ENCODE measurements at regions not wholly inside any gene's neighbourhood (a gene's known extent, or its start where the extent isn't known, plus 50 kb on each side); places are given as distances from the start of the nearest gene placed in this dataset.

GRCh38 chr7:70846208-70846607 lies 285.7 kb upstream of the GALNT17 start:
- DNase-seq (ENCODE audit: low read depth, low spot score): no peak
- no peak overlapping the region for H3K4me3 ChIP-seq (ENCODE audit: low read depth, low read length)
- TF ChIP-seq CTCF (IDR thresholded peaks at IDR 0.05; ENCODE audit: low read depth, low read length): no peak
- in situ Hi-C loops (cut with HindIII; ENCODE audit: low sequenced_read_pairs): no loop called here

DNA sequence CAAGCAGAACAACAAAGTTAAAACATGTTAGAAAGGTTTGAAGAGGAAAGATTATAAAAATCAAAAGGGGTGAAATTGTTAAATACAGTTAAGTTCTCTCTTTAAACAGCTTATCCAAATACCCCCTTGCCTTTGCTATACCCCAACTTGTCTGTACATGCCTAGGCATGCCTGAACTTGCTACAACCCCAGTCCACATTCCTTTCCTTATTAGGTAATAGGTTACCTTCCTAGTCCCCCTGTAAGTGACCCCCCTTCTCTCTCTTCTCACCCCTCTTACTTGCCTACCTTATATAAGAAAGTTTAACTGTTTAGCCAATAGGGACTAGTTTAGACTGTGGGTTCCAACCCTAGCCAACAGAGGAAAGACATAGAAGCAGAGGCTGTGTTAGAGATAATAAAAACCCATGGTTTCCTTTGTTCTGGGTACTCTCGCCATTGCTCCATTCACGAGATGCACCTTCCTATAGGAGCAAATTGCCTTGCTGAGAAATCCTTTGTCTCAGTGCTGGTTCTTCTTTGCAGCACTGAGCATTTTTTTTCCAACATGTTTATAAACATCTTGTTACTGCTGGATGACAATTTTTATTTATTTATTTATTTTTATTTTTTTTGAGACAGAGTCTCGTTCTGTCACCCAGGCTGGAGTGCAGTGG lies 282.2 kb upstream of the GALNT17 start:
- in situ Hi-C loops (cut with HindIII; ENCODE audit: low sequenced_read_pairs): no loop called here
- H3K4me3 ChIP-seq (ENCODE audit: low read depth, low read length): no peak overlapping the region
- no peak for TF ChIP-seq CTCF (IDR thresholded peaks at IDR 0.05; ENCODE audit: low read depth, low read length)
- no peak for DNase-seq (ENCODE audit: low read depth, low spot score)

DNA sequence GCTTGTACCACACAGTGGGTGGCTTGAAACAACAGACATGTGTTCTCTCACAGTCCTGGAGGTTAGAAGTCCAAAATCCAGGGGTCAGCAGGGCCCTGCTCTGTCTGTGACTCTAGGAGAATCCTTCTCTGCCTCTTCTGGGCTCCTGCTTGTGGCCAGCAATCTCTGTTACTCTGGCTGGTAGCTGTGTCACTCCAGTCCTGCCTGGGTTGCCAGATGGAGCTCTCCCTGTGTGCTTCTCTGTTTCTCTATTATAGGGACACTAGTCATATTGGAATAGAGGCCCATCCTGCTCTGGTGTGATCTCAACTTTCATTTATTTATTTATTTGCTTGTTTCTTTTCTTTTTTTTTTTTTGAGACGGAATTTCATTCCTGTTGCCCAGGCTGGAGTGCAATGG lies 276.6 kb upstream of the GALNT17 start:
- no peak for DNase-seq (ENCODE audit: low read depth, low spot score)
- no peak for TF ChIP-seq CTCF (IDR thresholded peaks at IDR 0.05; ENCODE audit: low read depth, low read length)
- in situ Hi-C loops (cut with HindIII; ENCODE audit: low sequenced_read_pairs): no loop called here
- H3K4me3 ChIP-seq (ENCODE audit: low read depth, low read length): no peak overlapping the region

DNA sequence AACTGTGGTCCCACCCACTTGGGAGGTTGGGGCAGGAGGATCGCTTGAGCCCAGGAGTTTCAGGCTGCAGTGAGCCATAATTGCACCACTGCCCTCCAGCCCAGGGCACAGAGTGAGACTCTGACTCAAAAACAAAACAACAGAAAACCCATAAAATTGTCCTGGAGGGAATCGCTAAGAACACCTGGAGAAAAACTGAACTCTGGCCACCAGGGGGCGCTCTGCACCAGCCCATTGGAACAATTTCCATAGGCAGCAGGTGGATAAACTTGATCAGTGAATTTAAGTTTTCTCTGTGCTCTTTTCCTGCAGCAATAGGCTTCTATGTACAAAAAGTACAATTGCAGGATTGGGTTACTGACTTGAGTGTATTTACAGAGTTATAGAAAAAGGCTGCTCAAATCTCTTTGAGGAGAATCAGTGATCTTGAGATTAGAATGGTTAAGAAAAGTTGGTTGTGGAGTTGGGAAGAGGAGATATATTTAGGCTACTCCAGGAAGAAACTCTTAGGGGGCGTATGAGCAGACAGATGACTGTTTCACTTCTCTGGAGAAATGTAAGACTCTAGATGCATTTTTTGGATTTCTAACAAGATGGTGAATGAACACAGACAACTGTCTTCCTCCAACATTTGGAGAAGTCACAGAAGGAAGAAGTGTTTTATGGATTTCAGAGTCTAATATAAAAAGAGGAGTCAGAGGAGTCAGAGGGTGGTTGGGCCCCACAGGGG lies 274.9 kb upstream of the GALNT17 start:
- TF ChIP-seq CTCF (IDR thresholded peaks at IDR 0.05; ENCODE audit: low read depth, low read length): peak; percentile 78
- in situ Hi-C loops (cut with HindIII; ENCODE audit: low sequenced_read_pairs): no loop called here
- DNase-seq (ENCODE audit: low read depth, low spot score): peak; percentile 64
- H3K4me3 ChIP-seq (ENCODE audit: low read depth, low read length): no peak overlapping the region

DNA sequence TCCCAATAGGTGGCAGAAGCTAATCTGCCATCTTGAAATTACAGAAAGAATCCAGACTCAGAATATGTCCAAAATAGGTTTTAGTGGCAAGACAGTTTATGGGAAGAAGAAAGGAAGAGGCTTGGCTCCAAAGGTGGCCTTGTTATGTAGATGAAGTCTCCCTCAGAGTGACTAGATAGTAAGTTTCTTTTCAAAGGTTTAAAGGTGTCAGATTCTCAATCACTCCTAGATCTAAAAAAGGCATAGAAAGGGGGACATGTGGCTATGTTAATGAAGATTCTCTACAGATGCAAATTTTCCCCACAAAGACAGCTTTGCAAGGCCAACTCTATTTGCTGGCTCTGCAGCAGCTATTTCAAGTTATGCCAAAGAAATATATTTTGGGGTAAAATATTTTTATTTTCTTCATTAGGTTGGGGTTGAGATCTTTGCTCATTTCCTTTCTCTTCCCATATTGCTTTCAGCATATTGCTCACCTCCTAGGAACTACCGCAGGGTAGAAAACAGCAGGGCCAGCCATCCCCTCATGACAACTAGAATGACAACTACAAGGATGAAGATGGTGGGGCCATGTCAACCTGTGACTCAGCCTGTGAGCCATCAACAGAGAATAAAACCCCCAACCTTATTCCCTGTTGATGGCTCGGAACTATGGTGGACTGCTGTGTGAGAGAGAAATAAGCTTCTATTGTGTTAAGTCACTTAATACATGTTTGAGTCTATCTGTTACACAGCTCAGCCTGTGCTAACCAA lies 274.0 kb upstream of the GALNT17 start:
- DNase-seq (ENCODE audit: low read depth, low spot score): no peak
- in situ Hi-C loops (cut with HindIII; ENCODE audit: low sequenced_read_pairs): no loop called here
- H3K4me3 ChIP-seq (ENCODE audit: low read depth, low read length): no peak overlapping the region
- no peak for TF ChIP-seq CTCF (IDR thresholded peaks at IDR 0.05; ENCODE audit: low read depth, low read length)

DNA sequence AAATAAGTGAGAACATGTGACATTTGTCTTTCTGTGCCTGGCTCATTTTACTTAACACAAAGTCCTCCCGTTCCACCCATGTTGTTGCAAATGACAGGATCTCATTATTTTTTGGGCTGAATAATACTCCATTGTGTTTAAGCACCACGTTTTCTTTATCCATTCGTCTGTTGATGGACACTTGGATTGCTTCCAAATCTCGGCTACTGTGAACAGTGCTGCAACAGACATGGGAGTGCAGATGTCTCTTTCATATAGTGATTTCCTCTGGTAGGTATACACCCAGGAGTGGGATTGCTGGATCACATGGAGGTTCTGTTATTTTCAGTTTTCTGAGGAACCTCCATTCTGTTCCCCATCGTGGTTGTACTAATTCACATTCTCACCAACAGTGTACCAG lies 264.4 kb upstream of the GALNT17 start:
- TF ChIP-seq CTCF (IDR thresholded peaks at IDR 0.05; ENCODE audit: low read depth, low read length): no peak
- DNase-seq (ENCODE audit: low read depth, low spot score): no peak
- in situ Hi-C loops (cut with HindIII; ENCODE audit: low sequenced_read_pairs): no loop called here
- H3K4me3 ChIP-seq (ENCODE audit: low read depth, low read length): no peak overlapping the region

Measured in astrocyte of the spinal cord (primary cell).